A673 (cell line): ENCODE measurements at regions not wholly inside any gene's neighbourhood (a gene's known extent, or its start where the extent isn't known, plus 50 kb on each side); places are given as distances from the start of the nearest gene placed in this dataset.

ENCODE experiments used
- BruUV-seq: library from RNA; stranded (reverse); fragments of 400-500 nt; replicated peaks from 2 replicates; lab custom pipeline; 2021; lab: Mats Ljungman, UMichigan
- CTCF ChIA-PET: fragments of 300-600 bp; sonication (Branson Sonifier 250); formaldehyde crosslinking; loops from one replicate; lab custom pipeline; 2022; ENCODE audit warnings: antibody characterized with exemption; lab: Charles Lee
- POLR2A ChIA-PET: fragments of 300-600 bp; sonication (Branson Sonifier 250); formaldehyde crosslinking; loops from one replicate; lab custom pipeline; 2022; ENCODE audit warnings: antibody characterized with exemption; ENCODE audit not compliant: low non-redundant PET; lab: Charles Lee
- DNase-seq: peaks from one replicate; pipeline ENCODE4 v3.0.0-alpha.2; 2015; ENCODE audit warnings: low spot score
- H3K27ac ChIP-seq: fragments of 200-600 bp; sonication (generic); 2 replicates; pipeline ENCODE4 v1.5.1; 2016; ENCODE audit warnings: mixed run types, low read depth, mild to moderate bottlenecking, mixed read lengths, antibody characterized with exemption, low read length; ENCODE audit not compliant: poor library complexity, severe bottlenecking
- H3K27me3 ChIP-seq: fragments of 200-600 bp; sonication (generic); replicated peaks from 2 replicates; pipeline ENCODE4 v1.6.1; 2017; ENCODE audit warnings: mixed run types, low read depth, mild to moderate bottlenecking, mixed read lengths, antibody characterized with exemption, low read length; ENCODE audit not compliant: insufficient read depth, poor library complexity
- H3K36me3 ChIP-seq: fragments of 200-600 bp; sonication (generic); 2 replicates; pipeline ENCODE4 v1.6.1; 2016; ENCODE audit warnings: mixed run types, mild to moderate bottlenecking, mixed read lengths, antibody characterized with exemption, low read length; ENCODE audit not compliant: insufficient read depth, poor library complexity, severe bottlenecking
- H3K4me1 ChIP-seq: fragments of 200-600 bp; sonication (generic); 2 replicates; pipeline ENCODE4 v1.6.1; 2017; ENCODE audit warnings: mixed run types, mild to moderate bottlenecking, mixed read lengths, antibody characterized with exemption, low read length; ENCODE audit not compliant: insufficient read depth, poor library complexity, severe bottlenecking
- H3K4me3 ChIP-seq: fragments of 200-600 bp; sonication (generic); 2 replicates; pipeline ENCODE4 v1.5.1; 2016; ENCODE audit warnings: low read depth, mixed run types, mild to moderate bottlenecking, mixed read lengths, low read length; ENCODE audit not compliant: poor library complexity, severe bottlenecking
- H3K9me3 ChIP-seq: fragments of 200-600 bp; sonication (generic); 2 replicates; pipeline ENCODE4 v1.6.1; 2016; ENCODE audit warnings: mixed run types, low read depth, mild to moderate bottlenecking, mixed read lengths, antibody characterized with exemption, low read length; ENCODE audit not compliant: poor library complexity, severe bottlenecking
- CTCF ChIP-seq: fragments of 300-800, 200-600 bp; sonication (generic); conservative IDR thresholded peaks from 2 replicates; pipeline ENCODE4 v1.5.1; 2017; ENCODE audit warnings: low read depth, mild to moderate bottlenecking, antibody characterized with exemption, low read length, moderate library complexity, mixed read lengths
- EZH2 ChIP-seq: fragments of 200-600 bp; sonication (generic); IDR thresholded peaks from 2 replicates; pipeline ENCODE4 v1.6.1; 2017; ENCODE audit warnings: borderline replicate concordance, low read depth, mild to moderate bottlenecking, mixed read lengths, antibody characterized with exemption, low read length; ENCODE audit not compliant: poor library complexity, severe bottlenecking
- intact Hi-C: fragments of 100-400 bp; cut with micrococcal nuclease; formaldehyde crosslinking; loops from one replicate; pipeline ENCODE4 v1.10.0; 2022; ENCODE audit not compliant: unreplicated experiment

GRCh38 chr4:174086829-174087799 lies 196.4 kb downstream of the FBXO8 start:
- no peak for TF ChIP-seq CTCF
- no peak for TF ChIP-seq EZH2
- Histone ChIP-seq H3K27me3 (no peaks in the 10 kb centered on the region), H3K9me3 (no peaks in the 10 kb centered on the region), H3K27ac (no peak overlapping the region), H3K4me1 (peaks cover 11% of the 10 kb centered on the region), H3K4me3 (no peak overlapping the region), H3K36me3 (no peaks in the 10 kb centered on the region)
- intact Hi-C loops, result no loop called here
- no TSS peak for BruUV-seq
- ChIA-PET CTCF (no interaction called here), POLR2A (no interaction called here)
- DNase-seq, result no peak

- no TSS peak for BruUV-seq
- intact Hi-C loops, result no loop called here
- no peaks in the 10 kb centered on the region for H3K9me3 ChIP-seq
- H3K27ac ChIP-seq, result no peak overlapping the region
- H3K4me1 ChIP-seq, result peaks cover 11% of the 10 kb centered on the region
- H3K4me3 ChIP-seq, result no peak overlapping the region
- DNase-seq, result no peak
- ChIA-PET POLR2A (no interaction called here), CTCF (no interaction called here)
- TF ChIP-seq CTCF (no peak), EZH2 (no peak)
- no peaks in the 10 kb centered on the region for H3K27me3 ChIP-seq
- H3K36me3 ChIP-seq, result no peaks in the 10 kb centered on the region
Measured at GRCh38 chr4:174084981-174085380, 198.5 kb downstream of the FBXO8 start.

GRCh38 chr4:174084542-174084941 lies 198.9 kb downstream of the FBXO8 start:
- Histone ChIP-seq H3K9me3 (no peaks in the 10 kb centered on the region), H3K27ac (no peak overlapping the region), H3K4me3 (no peak overlapping the region), H3K36me3 (no peaks in the 10 kb centered on the region), H3K4me1 (peaks cover 11% of the 10 kb centered on the region), H3K27me3 (no peaks in the 10 kb centered on the region)
- TF ChIP-seq EZH2, result no peak
- TF ChIP-seq CTCF, result no peak
- ChIA-PET CTCF (no interaction called here), POLR2A (no interaction called here)
- BruUV-seq, result no TSS peak
- peak; percentile 44 for DNase-seq
- intact Hi-C loops, result no loop called here
